ENCODE measurements at regions not wholly inside any gene's neighbourhood (a gene's known extent, or its start where the extent isn't known, plus 50 kb on each side); places are given as distances from the start of the nearest gene placed in this dataset.

GRCh38 chr14:51189600-51190376 lies 50.3 kb upstream of the TMX1 start:
- DNase-seq (no peak), ATAC-seq (no peak)
- 95 to 98% (median 97%) methylated on average over 4 of the region's 4 CpGs for WGBS, 3 donors

More at GRCh38 chr14:51189600-51190376, 50.3 kb upstream of the TMX1 start:
- Histone ChIP-seq H3K36me3 (ENCODE audit: insufficient read depth in 1 of 2, low read depth in 1 of 2) (no peaks in the 10 kb centered on the region), H3K27ac (no peak overlapping the region), H3K4me1 (no peaks in the 10 kb centered on the region), H3K27me3 (ENCODE audit: insufficient read depth in 3 of 3, low read length in 2 of 3) (no peaks in the 10 kb centered on the region), H3K9me3 (no peaks in the 10 kb centered on the region), H3K4me3 (no peak overlapping the region)
- intact Hi-C loops (cut with DNase I) = no loop called here
- TF ChIP-seq, protein P1, sequence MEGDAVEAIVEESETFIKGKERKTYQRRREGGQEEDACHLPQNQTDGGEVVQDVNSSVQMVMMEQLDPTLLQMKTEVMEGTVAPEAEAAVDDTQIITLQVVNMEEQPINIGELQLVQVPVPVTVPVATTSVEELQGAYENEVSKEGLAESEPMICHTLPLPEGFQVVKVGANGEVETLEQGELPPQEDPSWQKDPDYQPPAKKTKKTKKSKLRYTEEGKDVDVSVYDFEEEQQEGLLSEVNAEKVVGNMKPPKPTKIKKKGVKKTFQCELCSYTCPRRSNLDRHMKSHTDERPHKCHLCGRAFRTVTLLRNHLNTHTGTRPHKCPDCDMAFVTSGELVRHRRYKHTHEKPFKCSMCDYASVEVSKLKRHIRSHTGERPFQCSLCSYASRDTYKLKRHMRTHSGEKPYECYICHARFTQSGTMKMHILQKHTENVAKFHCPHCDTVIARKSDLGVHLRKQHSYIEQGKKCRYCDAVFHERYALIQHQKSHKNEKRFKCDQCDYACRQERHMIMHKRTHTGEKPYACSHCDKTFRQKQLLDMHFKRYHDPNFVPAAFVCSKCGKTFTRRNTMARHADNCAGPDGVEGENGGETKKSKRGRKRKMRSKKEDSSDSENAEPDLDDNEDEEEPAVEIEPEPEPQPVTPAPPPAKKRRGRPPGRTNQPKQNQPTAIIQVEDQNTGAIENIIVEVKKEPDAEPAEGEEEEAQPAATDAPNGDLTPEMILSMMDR (IDR thresholded peaks at IDR 0.05) = no peak
